Gastrocnemius medialis (tissue), 4 donors: ENCODE measurements at regions not wholly inside any gene's neighbourhood (a gene's known extent, or its start where the extent isn't known, plus 50 kb on each side); places are given as distances from the start of the nearest gene placed in this dataset.
A peak's percentile ranks its signal among the peaks of the same experiment; 100 is the strongest.
"Not testable (repeated sequence)": the region's sequence is repeated elsewhere in the genome, so short reads cannot be mapped to it uniquely, and the experiment has no call there.

ENCODE experiments used
- ATAC-seq, 2 donors: fragments of 150-250 bp; one replicate each; pipeline ENCODE4 v1.9.1; 2016
- DNase-seq, 2 donors: peaks; one replicate each; pipeline ENCODE4 v3.0.0-alpha.2; 2019
- H3K27ac ChIP-seq, 4 donors: fragments of 200-600 bp; sonication (generic); 1 replicate in 1 of 4; 2 replicates in 3 of 4; pipeline ENCODE4 v1.5.1; 2016 to 2018; ENCODE audit warnings: mild to moderate bottlenecking in 2 of 4, moderate library complexity in 1 of 4
- H3K27me3 ChIP-seq, 3 donors: fragments of 200-600 bp; sonication (generic) in 2 of 3; 1 replicate in 1 of 3; 2 replicates in 2 of 3; pipeline versions ENCODE4 v1.5.1 to v1.6.0; 2016 to 2019; ENCODE audit warnings: mild to moderate bottlenecking in 1 of 3, moderate library complexity in 1 of 3
- H3K36me3 ChIP-seq, 2 donors: fragments of 200-600 bp; sonication (generic) in 1 of 2; one replicate each; pipeline ENCODE4 v1.5.1; 2017 to 2018
- H3K4me1 ChIP-seq, 2 donors: fragments of 200-600 bp; sonication (generic) in 1 of 2; one replicate each; pipeline ENCODE4 v1.5.1; 2016 to 2017; ENCODE audit warnings: mild to moderate bottlenecking in 2 of 2
- H3K4me3 ChIP-seq, 4 donors: fragments of 200-600 bp; sonication (generic) in 3 of 4; 1 replicate in 1 of 4; 2 replicates in 3 of 4; pipeline ENCODE4 v1.5.1; 2016 to 2019; ENCODE audit warnings: mild to moderate bottlenecking in 2 of 4
- H3K9me3 ChIP-seq, 3 donors: fragments of 200-600 bp; sonication (generic) in 2 of 3; 1 replicate in 1 of 3; 2 replicates in 2 of 3; pipeline ENCODE4 v1.5.1; 2016 to 2019
- POLR2A ChIP-seq, 2 donors: fragments of 450-650 bp; IDR thresholded peaks; one replicate each; pipeline ENCODE4 v1.6.1; 2017; ENCODE audit warnings: antibody characterized with exemption in 2 of 2, mild to moderate bottlenecking in 2 of 2, moderate library complexity in 2 of 2
- in situ Hi-C, 4 donors: fragments of 200-750 bp; cut with MboI; loops; one replicate each; pipeline versions ENCODE4 v1.15.0 to v1.8.0; 2017; ENCODE audit warnings: low sequenced_read_pairs in 4 of 4
- intact Hi-C: fragments of 100-400 bp; cut with DNase I; formaldehyde crosslinking; loops from one replicate; pipeline ENCODE4 v1.15.1; 2023; ENCODE audit warnings: low total_unique reads
- TF ChIP-seq, protein P1 (sequence below), 5 experiments: fragments of 450-650 bp in 3 of 5; fragments of 200-600 bp in 2 of 5; sonication (generic) in 2 of 5; IDR thresholded peaks in 4 of 5; conservative IDR thresholded peaks in 1 of 5; 1 replicate in 4 of 5; 2 replicates in 1 of 5; pipeline ENCODE4 v1.5.1; 2016 to 2019; ENCODE audit warnings: antibody characterized with exemption in 5 of 5, mild to moderate bottlenecking in 3 of 5, moderate library complexity in 3 of 5

DNA sequence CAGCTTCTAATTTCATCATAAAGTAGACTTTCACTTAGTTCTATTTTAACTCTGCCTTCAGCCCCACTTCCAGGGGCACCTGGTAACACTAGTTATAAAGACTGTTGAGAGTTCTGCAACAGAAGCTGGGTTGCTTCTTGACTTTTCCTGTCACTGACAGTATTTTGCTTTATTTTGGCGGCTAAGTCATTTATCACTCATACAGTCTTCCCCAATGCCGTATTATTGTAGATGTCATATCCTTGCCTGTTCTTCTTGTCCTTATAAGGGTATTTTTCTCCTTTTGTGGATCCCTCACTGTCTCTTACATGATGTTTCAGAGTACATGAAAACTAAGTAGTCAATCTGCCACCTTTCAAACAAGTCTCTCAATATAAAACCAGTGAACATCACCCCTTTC is 369.0 kb upstream of the PPP2R3A start:
- Histone ChIP-seq H3K27me3 (no peaks in the 10 kb centered on the region), H3K27ac (no peak overlapping the region), H3K36me3 (no peaks in the 10 kb centered on the region), H3K9me3 (no peaks in the 10 kb centered on the region), H3K4me3 (no peak overlapping the region), H3K4me1 (no peaks in the 10 kb centered on the region)
- ATAC-seq = no peak
- DNase-seq = no peak
- intact Hi-C loops = no loop called here
- TF ChIP-seq, protein P1, sequence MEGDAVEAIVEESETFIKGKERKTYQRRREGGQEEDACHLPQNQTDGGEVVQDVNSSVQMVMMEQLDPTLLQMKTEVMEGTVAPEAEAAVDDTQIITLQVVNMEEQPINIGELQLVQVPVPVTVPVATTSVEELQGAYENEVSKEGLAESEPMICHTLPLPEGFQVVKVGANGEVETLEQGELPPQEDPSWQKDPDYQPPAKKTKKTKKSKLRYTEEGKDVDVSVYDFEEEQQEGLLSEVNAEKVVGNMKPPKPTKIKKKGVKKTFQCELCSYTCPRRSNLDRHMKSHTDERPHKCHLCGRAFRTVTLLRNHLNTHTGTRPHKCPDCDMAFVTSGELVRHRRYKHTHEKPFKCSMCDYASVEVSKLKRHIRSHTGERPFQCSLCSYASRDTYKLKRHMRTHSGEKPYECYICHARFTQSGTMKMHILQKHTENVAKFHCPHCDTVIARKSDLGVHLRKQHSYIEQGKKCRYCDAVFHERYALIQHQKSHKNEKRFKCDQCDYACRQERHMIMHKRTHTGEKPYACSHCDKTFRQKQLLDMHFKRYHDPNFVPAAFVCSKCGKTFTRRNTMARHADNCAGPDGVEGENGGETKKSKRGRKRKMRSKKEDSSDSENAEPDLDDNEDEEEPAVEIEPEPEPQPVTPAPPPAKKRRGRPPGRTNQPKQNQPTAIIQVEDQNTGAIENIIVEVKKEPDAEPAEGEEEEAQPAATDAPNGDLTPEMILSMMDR (IDR thresholded peaks at IDR 0.05 in 4 of 5, conservative IDR thresholded peaks at IDR 0.05 in 1 of 5) = no peak
- no peak for TF ChIP-seq POLR2A (IDR thresholded peaks at IDR 0.05)
- in situ Hi-C loops = no loop called here

DNA sequence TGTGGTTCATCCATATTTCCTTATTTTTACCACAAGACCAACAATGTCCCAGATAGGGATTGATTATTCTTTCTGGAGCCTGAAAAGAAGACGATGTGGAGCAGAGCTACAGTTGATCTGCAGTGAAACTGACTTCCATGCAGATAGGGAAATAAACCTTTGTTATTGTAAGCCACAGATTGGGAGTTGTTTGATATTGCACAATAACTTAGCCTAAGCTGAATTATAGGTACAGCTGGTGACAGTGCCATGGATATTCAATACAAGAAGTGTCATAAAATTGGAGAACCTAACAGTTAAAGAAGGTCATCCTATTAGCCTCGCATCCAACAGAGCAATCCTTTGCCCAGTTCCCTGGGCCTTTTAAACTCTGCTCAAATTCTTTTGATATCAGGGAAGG is 367.7 kb upstream of the PPP2R3A start:
- no peaks in the 10 kb centered on the region for H3K4me1 ChIP-seq
- H3K27ac ChIP-seq = no peak overlapping the region
- H3K36me3 ChIP-seq = no peaks in the 10 kb centered on the region
- no peaks in the 10 kb centered on the region for H3K27me3 ChIP-seq
- no peak overlapping the region for H3K4me3 ChIP-seq
- H3K9me3 ChIP-seq = no peaks in the 10 kb centered on the region
- DNase-seq (no peak), ATAC-seq (no peak)
- intact Hi-C loops = no loop called here
- in situ Hi-C loops = no loop called here
- no peak for TF ChIP-seq POLR2A (IDR thresholded peaks at IDR 0.05)
- TF ChIP-seq, protein P1 (IDR thresholded peaks at IDR 0.05 in 4 of 5, conservative IDR thresholded peaks at IDR 0.05 in 1 of 5) = no peak

DNA sequence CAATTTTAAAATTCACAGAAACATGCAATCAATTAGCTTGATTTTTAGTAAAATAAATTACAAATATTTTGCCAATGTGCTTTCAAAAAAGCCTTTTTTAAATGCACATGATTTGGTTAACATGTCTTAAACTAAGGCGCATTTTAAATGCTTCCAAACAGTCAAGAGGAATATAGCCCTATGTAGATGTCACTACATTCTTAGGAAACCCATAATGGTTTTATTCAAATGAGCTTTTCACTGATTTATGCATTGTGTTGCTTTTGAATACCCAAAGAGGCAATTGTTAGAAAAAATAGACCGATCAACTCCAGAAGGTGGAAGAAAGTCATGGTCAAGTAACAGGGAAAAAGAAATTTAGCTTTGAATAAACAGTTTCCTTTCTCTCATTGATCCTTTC is 366.9 kb upstream of the PPP2R3A start:
- no peak overlapping the region for H3K27ac ChIP-seq
- no peak overlapping the region for H3K4me3 ChIP-seq
- intact Hi-C loops = no loop called here
- DNase-seq = no peak
- ATAC-seq = no peak
- H3K4me1 ChIP-seq = no peaks in the 10 kb centered on the region
- TF ChIP-seq, protein P1 (IDR thresholded peaks at IDR 0.05 in 4 of 5, conservative IDR thresholded peaks at IDR 0.05 in 1 of 5) = no peak
- TF ChIP-seq POLR2A (IDR thresholded peaks at IDR 0.05) = no peak
- no peaks in the 10 kb centered on the region for H3K36me3 ChIP-seq
- in situ Hi-C loops = no loop called here
- H3K27me3 ChIP-seq = no peaks in the 10 kb centered on the region
- no peaks in the 10 kb centered on the region for H3K9me3 ChIP-seq

DNA sequence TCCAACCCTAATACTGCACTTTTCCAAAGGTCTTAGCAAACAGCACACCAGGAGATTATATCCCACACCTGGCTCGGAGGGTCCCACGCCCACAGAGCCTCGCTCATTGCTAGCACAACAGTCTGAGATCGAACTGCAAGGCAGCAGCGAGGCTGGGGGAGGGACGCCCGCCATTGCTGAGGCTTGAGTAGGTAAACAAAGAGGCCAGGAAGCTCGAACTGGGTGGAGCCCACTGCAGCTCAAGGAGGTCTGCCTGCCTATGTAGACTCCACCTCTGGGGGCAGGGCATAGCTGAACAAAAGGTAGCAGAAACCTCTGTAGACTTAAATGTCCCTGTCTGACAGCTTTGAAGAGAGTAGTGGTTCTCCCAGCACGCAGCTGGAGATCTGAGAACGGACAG is 361.0 kb upstream of the PPP2R3A start:
- intact Hi-C loops, H3K36me3 ChIP-seq, DNase-seq, H3K9me3 ChIP-seq, H3K4me3 ChIP-seq, H3K4me1 ChIP-seq, ATAC-seq, in situ Hi-C loops, H3K27ac ChIP-seq, H3K27me3 ChIP-seq: not testable (repeated sequence)

DNA sequence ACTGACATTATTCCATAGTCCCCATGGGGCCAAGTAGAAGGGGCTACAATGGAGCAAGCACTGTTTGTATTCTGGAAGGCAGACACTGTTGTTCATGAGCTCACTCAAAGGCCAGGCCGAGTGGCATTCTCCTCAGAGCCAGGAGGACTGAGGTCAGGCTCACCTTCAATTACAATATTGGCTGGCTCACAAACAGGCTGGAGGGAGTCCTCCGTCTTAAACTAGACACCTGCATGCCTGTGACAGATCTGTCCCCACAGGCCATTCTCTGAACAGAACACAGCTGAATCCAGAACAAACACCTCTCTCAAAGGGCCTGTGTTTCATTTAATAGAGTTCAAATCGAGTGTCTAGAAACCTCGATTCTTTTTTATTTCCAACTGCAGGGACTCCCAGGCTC is 347.4 kb upstream of the PPP2R3A start:
- in situ Hi-C loops = no loop called here
- no peaks in the 10 kb centered on the region for H3K36me3 ChIP-seq
- peaks cover 19 to 28% of the 10 kb centered on the region in 2 donors for H3K4me1 ChIP-seq
- ATAC-seq (no peak), DNase-seq (no peak)
- intact Hi-C loops = no loop called here
- TF ChIP-seq POLR2A (IDR thresholded peaks at IDR 0.05) = no peak
- TF ChIP-seq, protein P1 (IDR thresholded peaks at IDR 0.05 in 4 of 5, conservative IDR thresholded peaks at IDR 0.05 in 1 of 5) = no peak
- H3K4me3 ChIP-seq = no peak overlapping the region
- no peaks in the 10 kb centered on the region for H3K27me3 ChIP-seq
- H3K9me3 ChIP-seq = no peaks in the 10 kb centered on the region
- peak overlapping the region in 1 of 4 donors; percentile 36 for H3K27ac ChIP-seq
